IPS DF 19.7 (cell line): ENCODE measurements at regions not wholly inside any gene's neighbourhood (a gene's known extent, or its start where the extent isn't known, plus 50 kb on each side); places are given as distances from the start of the nearest gene placed in this dataset.
"Not testable (repeated sequence)": the region's sequence is repeated elsewhere in the genome, so short reads cannot be mapped to it uniquely, and the experiment has no call there.

ENCODE experiments used
- DNase-seq: peaks from one replicate; pipeline ENCODE4 v3.0.0-alpha.2; 2013; ENCODE audit warnings: low read depth, low spot score

- no peak for DNase-seq
Measured at GRCh38 chr3:13138833-13139145, 65.6 kb upstream of the IQSEC1 start.

- no peak for DNase-seq
Measured at GRCh38 chr3:13137941-13138832, 65.0 kb upstream of the IQSEC1 start.

- not testable (repeated sequence) for DNase-seq
Measured at GRCh38 chr3:13136848-13137247, 63.6 kb upstream of the IQSEC1 start.

- DNase-seq, result no peak
Measured at GRCh38 chr3:13136426-13136825, 63.2 kb upstream of the IQSEC1 start.

- no peak for DNase-seq
Measured at GRCh38 chr3:13135811-13136321, 62.6 kb upstream of the IQSEC1 start.

- no peak for DNase-seq
Measured at GRCh38 chr3:13135251-13135810, 62.1 kb upstream of the IQSEC1 start.

GRCh38 chr3:13134879-13135206 lies 61.6 kb upstream of the IQSEC1 start:
- DNase-seq, result no peak

- DNase-seq, result no peak
Measured at GRCh38 chr3:13134166-13134878, 61.1 kb upstream of the IQSEC1 start.

GRCh38 chr3:13133471-13133981 lies 60.3 kb upstream of the IQSEC1 start:
- no peak for DNase-seq

GRCh38 chr3:13132731-13133410 lies 59.6 kb upstream of the IQSEC1 start:
- DNase-seq, result no peak

- no peak for DNase-seq
Measured at GRCh38 chr3:13132281-13132680, 59.1 kb upstream of the IQSEC1 start.

GRCh38 chr3:13130464-13131193 lies 57.4 kb upstream of the IQSEC1 start:
- no peak for DNase-seq

GRCh38 chr3:13125092-13126015 lies 52.1 kb upstream of the IQSEC1 start:
- no peak for DNase-seq

GRCh38 chr3:13124631-13125030 lies 51.4 kb upstream of the IQSEC1 start:
- DNase-seq, result no peak

- DNase-seq, result no peak
Measured at GRCh38 chr3:13123765-13124164, 50.5 kb upstream of the IQSEC1 start.

- no peak for DNase-seq
Measured at GRCh38 chr3:13123013-13123654, 49.9 kb upstream of the IQSEC1 start.
